ENCODE measurements at regions not wholly inside any gene's neighbourhood (a gene's known extent, or its start where the extent isn't known, plus 50 kb on each side); places are given as distances from the start of the nearest gene placed in this dataset.

DNA sequence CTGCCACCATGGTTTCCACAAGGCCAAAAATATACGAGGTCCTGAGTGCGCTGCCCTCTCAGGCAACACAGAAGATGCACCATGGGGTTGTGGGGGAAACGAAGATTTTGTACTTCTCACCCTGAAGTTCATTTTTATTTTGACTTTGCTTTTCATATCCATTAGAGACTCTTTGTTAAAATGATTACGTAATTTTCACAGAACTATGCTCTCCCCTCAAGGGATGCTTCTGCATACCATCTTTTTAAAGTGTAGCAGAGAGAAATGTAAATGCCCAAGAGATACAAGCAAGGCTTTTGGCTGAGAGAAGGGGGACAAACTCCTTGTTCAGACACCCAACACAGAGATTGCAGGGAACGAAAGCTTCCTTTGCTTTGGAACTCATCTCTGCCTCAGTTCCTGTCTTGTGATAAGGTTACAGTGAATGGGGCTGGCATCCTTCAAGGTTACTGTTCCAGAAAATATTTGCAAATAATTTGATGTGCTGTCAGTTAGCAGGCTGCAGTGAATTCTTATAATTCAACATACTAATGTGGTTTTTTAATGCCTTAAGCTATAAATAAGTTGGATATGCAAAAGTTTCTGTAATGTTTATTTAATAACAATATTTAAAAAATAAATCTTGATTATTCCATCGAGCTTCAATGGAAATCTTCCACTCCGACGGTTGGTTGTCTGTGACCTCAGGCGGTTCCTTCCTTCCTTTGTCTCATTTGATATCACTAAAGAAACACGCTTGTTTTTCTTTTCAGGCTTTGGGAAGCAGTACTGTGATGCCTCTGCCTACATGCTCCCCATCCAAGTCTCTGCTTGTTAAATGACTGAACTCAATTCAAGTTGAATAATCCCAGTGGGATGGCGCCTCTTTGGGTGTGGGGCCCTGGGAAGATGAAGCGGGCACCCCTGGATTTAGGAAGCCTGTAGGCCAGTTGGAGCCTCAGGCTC, 209.3 kb upstream of the CTBP2 start:
- intact Hi-C loops (cut with DNase I) = loop anchor here in 1 of 10 donors (10.0 kb wide), 1 partner anchor 205 kb away; the partner anchor contains the start of gene CTBP2
- 65 to 75% methylated on average over 12 of the region's 12 CpGs for WGBS, 2 donors
- no peaks in the 10 kb centered on the region for H3K4me1 ChIP-seq
- H3K4me3 ChIP-seq = no peak overlapping the region
- no peak overlapping the region for H3K27ac ChIP-seq
- peaks cover 0 to 20% (median 0%) of the 10 kb centered on the region in 11 donors for H3K9me3 ChIP-seq
- peaks cover 0 to 20% (median 10%) of the 10 kb centered on the region in 7 donors for H3K27me3 ChIP-seq
- no peaks in the 10 kb centered on the region for H3K36me3 ChIP-seq
- TF ChIP-seq, protein P1, sequence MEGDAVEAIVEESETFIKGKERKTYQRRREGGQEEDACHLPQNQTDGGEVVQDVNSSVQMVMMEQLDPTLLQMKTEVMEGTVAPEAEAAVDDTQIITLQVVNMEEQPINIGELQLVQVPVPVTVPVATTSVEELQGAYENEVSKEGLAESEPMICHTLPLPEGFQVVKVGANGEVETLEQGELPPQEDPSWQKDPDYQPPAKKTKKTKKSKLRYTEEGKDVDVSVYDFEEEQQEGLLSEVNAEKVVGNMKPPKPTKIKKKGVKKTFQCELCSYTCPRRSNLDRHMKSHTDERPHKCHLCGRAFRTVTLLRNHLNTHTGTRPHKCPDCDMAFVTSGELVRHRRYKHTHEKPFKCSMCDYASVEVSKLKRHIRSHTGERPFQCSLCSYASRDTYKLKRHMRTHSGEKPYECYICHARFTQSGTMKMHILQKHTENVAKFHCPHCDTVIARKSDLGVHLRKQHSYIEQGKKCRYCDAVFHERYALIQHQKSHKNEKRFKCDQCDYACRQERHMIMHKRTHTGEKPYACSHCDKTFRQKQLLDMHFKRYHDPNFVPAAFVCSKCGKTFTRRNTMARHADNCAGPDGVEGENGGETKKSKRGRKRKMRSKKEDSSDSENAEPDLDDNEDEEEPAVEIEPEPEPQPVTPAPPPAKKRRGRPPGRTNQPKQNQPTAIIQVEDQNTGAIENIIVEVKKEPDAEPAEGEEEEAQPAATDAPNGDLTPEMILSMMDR (IDR thresholded peaks at IDR 0.05) = no peak
- ATAC-seq = no peak
- no peak for DNase-seq

DNA sequence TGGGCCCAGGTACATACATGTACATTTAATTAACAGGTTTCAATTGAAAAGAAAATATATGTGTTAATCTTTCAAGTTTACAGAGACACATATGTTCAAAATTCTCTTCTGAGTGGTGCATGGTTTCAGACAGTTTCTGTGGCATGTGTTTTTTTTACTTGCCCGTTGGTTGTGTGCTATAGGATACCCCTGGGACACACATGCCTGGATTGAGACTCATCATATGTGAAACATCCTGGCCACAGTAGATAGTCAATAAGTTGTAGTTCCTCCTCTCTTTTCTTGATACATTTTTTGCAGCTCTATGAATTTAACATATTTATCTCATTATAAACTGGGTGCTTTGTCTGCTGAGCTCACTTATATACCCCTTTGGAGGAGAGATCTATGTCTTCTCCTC, 207.8 kb upstream of the CTBP2 start:
- H3K27ac ChIP-seq = no peak overlapping the region
- peaks cover 0 to 17% (median 10%) of the 10 kb centered on the region in 7 donors for H3K27me3 ChIP-seq
- H3K4me3 ChIP-seq = no peak overlapping the region
- H3K4me1 ChIP-seq = no peaks in the 10 kb centered on the region
- ATAC-seq (no peak), DNase-seq (no peak)
- H3K9me3 ChIP-seq = peaks cover 0 to 23% (median 0%) of the 10 kb centered on the region in 11 donors
- no peaks in the 10 kb centered on the region for H3K36me3 ChIP-seq
- intact Hi-C loops (cut with DNase I) = loop anchor here in 1 of 10 donors (10.0 kb wide), 1 partner anchor 203 kb away; the partner anchor contains the start of gene CTBP2
- TF ChIP-seq, protein P1 (IDR thresholded peaks at IDR 0.05) = no peak
- 53 to 70% methylated on average over 1 of the region's 1 CpG for WGBS, 2 donors

- no peaks in the 10 kb centered on the region for H3K4me1 ChIP-seq
- no peaks in the 10 kb centered on the region for H3K36me3 ChIP-seq
- H3K27ac ChIP-seq = no peak overlapping the region
- H3K27me3 ChIP-seq = no peaks in the 10 kb centered on the region
- H3K4me3 ChIP-seq = no peak overlapping the region
- ATAC-seq (no peak), DNase-seq (no peak)
- TF ChIP-seq, protein P1 (IDR thresholded peaks at IDR 0.05) = no peak
- intact Hi-C loops (cut with DNase I) = loop anchor here in 1 of 10 donors (10.0 kb wide), 1 partner anchor 199 kb away; the partner anchor contains the start of gene CTBP2
- H3K9me3 ChIP-seq = peaks cover 0 to 23% (median 0%) of the 10 kb centered on the region in 11 donors
Observed at GRCh38 chr10:125363791-125364190, 203.4 kb upstream of the CTBP2 start.

DNA sequence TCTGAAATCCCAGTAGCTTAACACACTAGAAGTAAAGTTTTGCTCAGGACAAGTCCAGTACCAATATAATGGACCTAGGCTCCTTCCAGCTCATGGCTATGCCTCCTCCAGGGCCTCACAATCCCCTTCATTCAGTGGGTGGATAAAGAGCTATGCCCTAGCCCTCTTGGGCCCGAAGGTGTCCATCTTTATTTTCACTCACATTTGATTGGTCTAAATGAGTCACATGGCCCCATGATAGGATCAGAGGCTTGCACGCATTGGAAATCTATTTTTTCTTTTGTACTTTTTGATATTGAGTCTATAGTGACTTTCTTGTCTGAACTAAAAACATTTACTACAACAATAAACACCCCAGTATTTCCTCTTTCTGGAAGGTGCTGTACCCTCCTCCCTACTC, 202.6 kb upstream of the CTBP2 start:
- Histone ChIP-seq H3K36me3 (no peaks in the 10 kb centered on the region), H3K27ac (no peak overlapping the region), H3K4me3 (no peak overlapping the region), H3K27me3 (no peaks in the 10 kb centered on the region), H3K9me3 (peaks cover 0 to 23% (median 0%) of the 10 kb centered on the region in 11 donors), H3K4me1 (no peaks in the 10 kb centered on the region)
- ATAC-seq (no peak), DNase-seq (no peak)
- 87 to 94% methylated on average over 2 of the region's 2 CpGs for WGBS, 2 donors
- intact Hi-C loops (cut with DNase I) = loop anchor here in 1 of 10 donors (10.0 kb wide), 1 partner anchor 198 kb away; the partner anchor contains the start of gene CTBP2
- TF ChIP-seq, protein P1 (IDR thresholded peaks at IDR 0.05) = no peak
